ENCODE measurements at regions not wholly inside any gene's neighbourhood (a gene's known extent, or its start where the extent isn't known, plus 50 kb on each side); places are given as distances from the start of the nearest gene placed in this dataset.

DNA sequence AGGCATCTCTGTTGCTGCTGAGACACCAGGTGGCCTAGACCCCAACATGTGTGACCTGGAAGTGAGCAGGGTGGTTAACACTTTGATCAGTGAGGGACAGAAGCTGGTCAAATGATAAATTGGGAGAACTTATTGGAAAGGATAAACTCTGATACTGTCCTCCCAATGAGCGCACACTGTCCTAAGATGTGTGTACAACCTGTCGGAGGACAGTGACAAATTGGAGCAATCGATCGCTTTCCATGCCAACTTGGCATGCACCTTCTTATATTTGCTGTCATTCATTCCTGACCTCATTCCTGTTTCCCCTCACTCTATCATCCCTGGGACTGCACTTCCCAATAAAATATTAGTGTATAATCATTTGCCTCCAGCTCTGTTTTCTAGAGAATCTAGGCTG lies 198.7 kb upstream of the PROK2 start:
- no peak for TF ChIP-seq POLR2AphosphoS5 (IDR thresholded peaks at IDR 0.05)
- TF ChIP-seq, protein P1, sequence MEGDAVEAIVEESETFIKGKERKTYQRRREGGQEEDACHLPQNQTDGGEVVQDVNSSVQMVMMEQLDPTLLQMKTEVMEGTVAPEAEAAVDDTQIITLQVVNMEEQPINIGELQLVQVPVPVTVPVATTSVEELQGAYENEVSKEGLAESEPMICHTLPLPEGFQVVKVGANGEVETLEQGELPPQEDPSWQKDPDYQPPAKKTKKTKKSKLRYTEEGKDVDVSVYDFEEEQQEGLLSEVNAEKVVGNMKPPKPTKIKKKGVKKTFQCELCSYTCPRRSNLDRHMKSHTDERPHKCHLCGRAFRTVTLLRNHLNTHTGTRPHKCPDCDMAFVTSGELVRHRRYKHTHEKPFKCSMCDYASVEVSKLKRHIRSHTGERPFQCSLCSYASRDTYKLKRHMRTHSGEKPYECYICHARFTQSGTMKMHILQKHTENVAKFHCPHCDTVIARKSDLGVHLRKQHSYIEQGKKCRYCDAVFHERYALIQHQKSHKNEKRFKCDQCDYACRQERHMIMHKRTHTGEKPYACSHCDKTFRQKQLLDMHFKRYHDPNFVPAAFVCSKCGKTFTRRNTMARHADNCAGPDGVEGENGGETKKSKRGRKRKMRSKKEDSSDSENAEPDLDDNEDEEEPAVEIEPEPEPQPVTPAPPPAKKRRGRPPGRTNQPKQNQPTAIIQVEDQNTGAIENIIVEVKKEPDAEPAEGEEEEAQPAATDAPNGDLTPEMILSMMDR (IDR thresholded peaks at IDR 0.05): no peak
- no peak for TF ChIP-seq POLR2A (IDR thresholded peaks at IDR 0.05; ENCODE audit: low read depth)
- no peak for TF ChIP-seq EP300 (IDR thresholded peaks at IDR 0.05)

All from esophagus muscularis mucosa (tissue), 4 donors.